ENCODE measurements at regions not wholly inside any gene's neighbourhood (a gene's known extent, or its start where the extent isn't known, plus 50 kb on each side); places are given as distances from the start of the nearest gene placed in this dataset.

DNA sequence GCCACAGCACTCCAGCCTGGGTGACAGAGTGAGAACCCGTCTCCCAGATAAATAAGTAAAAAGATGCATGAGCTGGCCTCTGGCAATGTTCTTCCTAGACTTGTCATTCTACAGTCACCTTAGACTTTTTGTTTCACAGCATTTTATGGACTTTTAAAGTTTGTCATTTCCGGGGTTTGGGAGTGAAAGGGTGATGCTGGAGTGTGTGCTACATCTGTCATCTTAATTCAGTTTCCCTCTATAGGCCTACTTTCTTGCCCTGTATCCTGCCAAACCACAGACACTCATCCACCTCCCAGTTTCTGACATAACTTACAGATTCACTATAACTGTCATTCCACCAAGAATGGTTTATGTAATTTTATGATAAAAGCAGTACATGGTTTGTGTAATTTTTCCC is 166.7 kb upstream of the PARP11 start:
- no peaks in the 10 kb centered on the region for H3K4me1 ChIP-seq
- WGBS, 2 donors: 94 to 100% methylated on average over 2 of the region's 2 CpGs
- TF ChIP-seq, protein P1, sequence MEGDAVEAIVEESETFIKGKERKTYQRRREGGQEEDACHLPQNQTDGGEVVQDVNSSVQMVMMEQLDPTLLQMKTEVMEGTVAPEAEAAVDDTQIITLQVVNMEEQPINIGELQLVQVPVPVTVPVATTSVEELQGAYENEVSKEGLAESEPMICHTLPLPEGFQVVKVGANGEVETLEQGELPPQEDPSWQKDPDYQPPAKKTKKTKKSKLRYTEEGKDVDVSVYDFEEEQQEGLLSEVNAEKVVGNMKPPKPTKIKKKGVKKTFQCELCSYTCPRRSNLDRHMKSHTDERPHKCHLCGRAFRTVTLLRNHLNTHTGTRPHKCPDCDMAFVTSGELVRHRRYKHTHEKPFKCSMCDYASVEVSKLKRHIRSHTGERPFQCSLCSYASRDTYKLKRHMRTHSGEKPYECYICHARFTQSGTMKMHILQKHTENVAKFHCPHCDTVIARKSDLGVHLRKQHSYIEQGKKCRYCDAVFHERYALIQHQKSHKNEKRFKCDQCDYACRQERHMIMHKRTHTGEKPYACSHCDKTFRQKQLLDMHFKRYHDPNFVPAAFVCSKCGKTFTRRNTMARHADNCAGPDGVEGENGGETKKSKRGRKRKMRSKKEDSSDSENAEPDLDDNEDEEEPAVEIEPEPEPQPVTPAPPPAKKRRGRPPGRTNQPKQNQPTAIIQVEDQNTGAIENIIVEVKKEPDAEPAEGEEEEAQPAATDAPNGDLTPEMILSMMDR (IDR thresholded peaks at IDR 0.05): no peak
- TF ChIP-seq POLR2A (IDR thresholded peaks at IDR 0.05): no peak
- no peaks in the 10 kb centered on the region for H3K36me3 ChIP-seq (ENCODE audit: low read depth, missing control alignments)
- no peak overlapping the region for H3K4me3 ChIP-seq
- no peak for DNase-seq
- H3K27me3 ChIP-seq: no peaks in the 10 kb centered on the region
- intact Hi-C loops (cut with DNase I; ENCODE audit: low total_unique reads): loop anchor here (10.0 kb wide), 1 partner anchor 235 kb away; the partner anchor contains the start of gene CCND2
- H3K27ac ChIP-seq: no peak overlapping the region
- H3K9me3 ChIP-seq: no peaks in the 10 kb centered on the region

DNA sequence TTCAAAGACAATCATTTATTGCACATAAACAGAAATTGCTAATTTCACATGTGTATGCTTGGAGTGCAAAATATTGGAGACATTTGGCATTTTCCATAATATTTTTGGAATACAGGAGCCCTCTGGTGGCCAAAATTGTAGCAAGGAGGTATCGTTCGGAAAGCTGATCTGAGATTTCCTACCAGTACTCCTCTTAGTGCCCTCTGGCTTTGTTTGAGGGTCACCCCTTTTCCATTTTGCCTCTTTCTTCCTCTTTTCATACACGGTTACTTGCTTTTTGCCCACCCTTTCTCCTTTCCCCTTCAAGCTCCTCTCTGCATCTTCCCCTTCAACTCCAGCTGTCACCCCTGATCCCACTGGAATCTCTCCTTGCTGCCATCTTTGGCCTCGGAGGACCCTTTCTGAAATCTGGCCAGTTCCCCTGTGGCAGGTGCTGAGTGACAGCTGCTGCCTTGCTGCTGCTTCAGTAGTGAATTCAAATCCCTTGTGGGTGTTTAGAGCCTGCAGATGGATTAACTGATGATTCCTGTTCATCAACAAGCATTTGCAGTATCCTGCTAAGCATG is 164.6 kb upstream of the PARP11 start:
- Histone ChIP-seq H3K4me3 (no peak overlapping the region), H3K27me3 (no peaks in the 10 kb centered on the region), H3K9me3 (no peaks in the 10 kb centered on the region), H3K4me1 (no peaks in the 10 kb centered on the region), H3K27ac (no peak overlapping the region), H3K36me3 (ENCODE audit: low read depth, missing control alignments) (no peaks in the 10 kb centered on the region)
- WGBS, 2 donors: 34 to 43% methylated on average over 4 of the region's 4 CpGs
- DNase-seq: peak; percentile 69
- TF ChIP-seq, protein P1 (IDR thresholded peaks at IDR 0.05): peak; percentile 64 to 84 (median 82)
- no peak for TF ChIP-seq POLR2A (IDR thresholded peaks at IDR 0.05)
- intact Hi-C loops (cut with DNase I; ENCODE audit: low total_unique reads): loop anchor here (10.0 kb wide), 1 partner anchor 237 kb away; the partner anchor contains the start of gene CCND2

DNA sequence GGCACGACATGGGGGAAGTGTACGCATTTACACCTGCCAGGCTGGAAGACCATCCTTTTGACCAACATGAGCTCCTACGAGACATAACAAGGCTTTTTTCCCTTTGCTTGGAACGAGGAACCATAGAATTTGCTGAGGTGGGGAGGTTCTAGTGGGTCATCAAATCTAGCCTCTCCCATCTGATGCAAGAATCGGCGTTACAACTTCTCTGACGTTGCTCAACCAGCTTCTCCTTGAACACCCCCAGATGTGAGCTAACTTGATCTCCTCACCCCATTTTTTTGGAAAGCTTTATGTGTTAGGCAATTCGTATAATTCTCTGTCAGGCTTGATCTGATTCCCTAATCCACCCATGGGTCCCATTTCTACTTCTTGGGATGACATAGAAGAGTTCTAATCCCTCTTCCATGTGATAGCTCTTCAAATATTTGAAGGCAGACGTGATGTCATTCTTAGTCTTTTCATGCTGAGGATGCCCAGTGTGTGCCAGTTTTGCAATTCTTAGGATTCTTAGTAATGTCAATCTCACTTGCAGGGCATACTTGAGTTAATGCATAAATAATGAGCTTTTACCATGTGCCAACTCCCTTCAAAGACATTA is 163.6 kb upstream of the PARP11 start:
- intact Hi-C loops (cut with DNase I; ENCODE audit: low total_unique reads): loop anchor here (10.0 kb wide), 1 partner anchor 238 kb away; the partner anchor contains the start of gene CCND2
- no peak for DNase-seq
- no peaks in the 10 kb centered on the region for H3K36me3 ChIP-seq (ENCODE audit: low read depth, missing control alignments)
- no peak for TF ChIP-seq POLR2A (IDR thresholded peaks at IDR 0.05)
- TF ChIP-seq, protein P1 (IDR thresholded peaks at IDR 0.05): no peak
- H3K27me3 ChIP-seq: no peaks in the 10 kb centered on the region
- H3K4me1 ChIP-seq: no peaks in the 10 kb centered on the region
- H3K27ac ChIP-seq: no peak overlapping the region
- no peaks in the 10 kb centered on the region for H3K9me3 ChIP-seq
- WGBS, 2 donors: 94 to 95% methylated on average over 9 of the region's 9 CpGs
- no peak overlapping the region for H3K4me3 ChIP-seq

DNA sequence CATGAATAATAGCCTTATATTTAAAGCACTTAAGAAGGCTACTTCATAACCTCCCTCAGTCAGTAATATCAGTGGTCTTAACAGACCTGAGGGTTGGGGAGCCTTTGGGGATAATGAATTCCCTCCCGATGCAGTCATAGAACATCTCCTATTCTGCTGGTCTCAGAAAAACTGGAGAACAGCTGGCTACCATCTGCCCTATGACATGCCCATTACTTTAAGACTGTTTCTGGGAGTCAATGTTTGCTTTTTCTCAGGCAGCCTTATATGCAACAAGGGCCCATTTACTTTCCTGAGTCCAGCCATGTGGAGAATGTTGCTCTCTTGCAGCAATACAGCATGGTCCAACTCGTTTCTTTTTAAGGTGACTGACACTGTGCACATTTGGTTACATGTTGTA is 161.7 kb upstream of the PARP11 start:
- Histone ChIP-seq H3K27ac (no peak overlapping the region), H3K4me3 (no peak overlapping the region), H3K27me3 (no peaks in the 10 kb centered on the region), H3K9me3 (no peaks in the 10 kb centered on the region), H3K4me1 (no peaks in the 10 kb centered on the region), H3K36me3 (ENCODE audit: low read depth, missing control alignments) (no peaks in the 10 kb centered on the region)
- TF ChIP-seq POLR2A (IDR thresholded peaks at IDR 0.05): no peak
- TF ChIP-seq, protein P1 (IDR thresholded peaks at IDR 0.05): no peak
- intact Hi-C loops (cut with DNase I; ENCODE audit: low total_unique reads): loop anchor here (5.0 to 10.0 kb wide), 2 partner anchors 148 to 240 kb away; partner anchors contain the start of gene CCND2
- 54 to 62% methylated on average over 2 of the region's 2 CpGs for WGBS, 2 donors
- no peak for DNase-seq

All from testis (tissue), 2 donors.